ENCODE measurements at regions not wholly inside any gene's neighbourhood (a gene's known extent, or its start where the extent isn't known, plus 50 kb on each side); places are given as distances from the start of the nearest gene placed in this dataset.

DNA sequence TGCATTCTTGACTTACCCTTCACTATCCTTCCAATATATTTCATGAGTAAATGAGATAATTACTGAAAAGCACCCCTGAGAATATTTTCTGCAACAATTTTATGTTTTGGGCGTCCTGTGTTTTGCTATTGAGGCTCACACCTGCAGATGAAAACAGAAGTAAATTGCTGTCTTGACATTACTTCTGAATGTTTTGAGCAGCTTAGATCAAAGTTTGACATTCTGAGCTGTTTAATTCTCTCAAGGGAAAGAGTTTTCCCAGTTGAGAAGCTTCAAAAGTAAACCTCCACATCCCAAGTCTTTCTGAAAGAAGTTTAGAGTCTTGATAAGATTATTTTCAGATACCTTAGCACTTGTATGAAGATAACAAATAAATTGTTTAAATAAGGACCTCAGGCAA, 1667.2 kb upstream of the SLC10A2 start:
- TF ChIP-seq, protein P1, sequence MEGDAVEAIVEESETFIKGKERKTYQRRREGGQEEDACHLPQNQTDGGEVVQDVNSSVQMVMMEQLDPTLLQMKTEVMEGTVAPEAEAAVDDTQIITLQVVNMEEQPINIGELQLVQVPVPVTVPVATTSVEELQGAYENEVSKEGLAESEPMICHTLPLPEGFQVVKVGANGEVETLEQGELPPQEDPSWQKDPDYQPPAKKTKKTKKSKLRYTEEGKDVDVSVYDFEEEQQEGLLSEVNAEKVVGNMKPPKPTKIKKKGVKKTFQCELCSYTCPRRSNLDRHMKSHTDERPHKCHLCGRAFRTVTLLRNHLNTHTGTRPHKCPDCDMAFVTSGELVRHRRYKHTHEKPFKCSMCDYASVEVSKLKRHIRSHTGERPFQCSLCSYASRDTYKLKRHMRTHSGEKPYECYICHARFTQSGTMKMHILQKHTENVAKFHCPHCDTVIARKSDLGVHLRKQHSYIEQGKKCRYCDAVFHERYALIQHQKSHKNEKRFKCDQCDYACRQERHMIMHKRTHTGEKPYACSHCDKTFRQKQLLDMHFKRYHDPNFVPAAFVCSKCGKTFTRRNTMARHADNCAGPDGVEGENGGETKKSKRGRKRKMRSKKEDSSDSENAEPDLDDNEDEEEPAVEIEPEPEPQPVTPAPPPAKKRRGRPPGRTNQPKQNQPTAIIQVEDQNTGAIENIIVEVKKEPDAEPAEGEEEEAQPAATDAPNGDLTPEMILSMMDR (IDR thresholded peaks at IDR 0.05; ENCODE audit: poor library complexity): no peak
- TF ChIP-seq EZH2 (IDR thresholded peaks at IDR 0.05; ENCODE audit: borderline replicate concordance): no peak
- no peak for TF ChIP-seq EZH2phosphoT487 (IDR thresholded peaks at IDR 0.05; ENCODE audit: low read depth, severe bottlenecking, unreplicated experiment)

All from hepatocyte (in vitro differentiated cells).